Neutrophil (primary cell): ENCODE measurements at regions not wholly inside any gene's neighbourhood (a gene's known extent, or its start where the extent isn't known, plus 50 kb on each side); places are given as distances from the start of the nearest gene placed in this dataset.

ENCODE experiments used
- H3K27ac ChIP-seq: fragments of 200-600 bp; sonication (generic); 2 replicates; pipeline ENCODE4 v1.5.1; 2016; ENCODE audit warnings: mild to moderate bottlenecking, moderate library complexity
- H3K27me3 ChIP-seq: fragments of 200-600 bp; sonication (generic); 2 replicates; pipeline ENCODE4 v1.6.0; 2016; ENCODE audit warnings: mild to moderate bottlenecking
- H3K36me3 ChIP-seq: fragments of 200-600 bp; sonication (generic); 2 replicates; pipeline ENCODE4 v1.5.1; 2017
- H3K4me1 ChIP-seq, 2 experiments: fragments of 200-600 bp in 1 of 2; sonication (generic) in 1 of 2; 1 replicate in 1 of 2; 2 replicates in 1 of 2; pipeline versions ENCODE4 v1.5.1 to v1.6.1; 2013 to 2016; ENCODE audit warnings: low read depth in 1 of 2, low read length in 1 of 2, mild to moderate bottlenecking in 1 of 2, moderate library complexity in 1 of 2; ENCODE audit not compliant: control insufficient read depth in 1 of 2, insufficient read depth in 1 of 2
- H3K4me3 ChIP-seq, 2 experiments: fragments of 200-600 bp in 1 of 2; sonication (generic) in 1 of 2; 1 replicate in 1 of 2; 2 replicates in 1 of 2; pipeline ENCODE4 v1.5.1; 2013 to 2016; ENCODE audit warnings: low read depth in 1 of 2, low read length in 1 of 2, mild to moderate bottlenecking in 1 of 2, moderate library complexity in 1 of 2
- H3K9me3 ChIP-seq: fragments of 200-600 bp; sonication (generic); 2 replicates; pipeline ENCODE4 v1.5.1; 2016
- TF ChIP-seq, protein P1 (sequence below): fragments of 200-600 bp; sonication (generic); IDR thresholded peaks from 2 replicates; pipeline ENCODE4 v1.5.1; 2016; ENCODE audit warnings: antibody characterized with exemption

DNA sequence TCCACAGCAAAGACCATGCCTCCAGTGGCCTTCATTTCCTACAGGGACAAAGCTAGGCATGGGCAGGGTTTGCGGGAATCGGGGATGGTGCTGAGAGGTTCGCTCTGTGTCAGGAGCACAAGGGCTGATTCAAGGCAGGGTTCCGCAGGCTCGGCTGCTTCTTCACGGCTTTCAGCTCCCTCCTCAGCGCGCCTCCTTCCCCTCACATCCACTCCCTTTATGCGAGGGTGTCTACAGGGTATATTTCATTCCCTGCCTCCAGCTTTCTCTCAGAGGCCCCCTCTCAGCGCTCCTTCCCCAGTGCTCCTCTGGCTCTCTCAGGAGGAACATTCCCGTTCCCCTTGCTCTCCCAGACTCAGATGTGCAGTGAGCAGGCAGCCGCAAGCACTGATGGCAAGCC, 78.7 kb upstream of the ASB18 start:
- no peaks in the 10 kb centered on the region for H3K27me3 ChIP-seq
- no peaks in the 10 kb centered on the region for H3K4me1 ChIP-seq
- TF ChIP-seq, protein P1, sequence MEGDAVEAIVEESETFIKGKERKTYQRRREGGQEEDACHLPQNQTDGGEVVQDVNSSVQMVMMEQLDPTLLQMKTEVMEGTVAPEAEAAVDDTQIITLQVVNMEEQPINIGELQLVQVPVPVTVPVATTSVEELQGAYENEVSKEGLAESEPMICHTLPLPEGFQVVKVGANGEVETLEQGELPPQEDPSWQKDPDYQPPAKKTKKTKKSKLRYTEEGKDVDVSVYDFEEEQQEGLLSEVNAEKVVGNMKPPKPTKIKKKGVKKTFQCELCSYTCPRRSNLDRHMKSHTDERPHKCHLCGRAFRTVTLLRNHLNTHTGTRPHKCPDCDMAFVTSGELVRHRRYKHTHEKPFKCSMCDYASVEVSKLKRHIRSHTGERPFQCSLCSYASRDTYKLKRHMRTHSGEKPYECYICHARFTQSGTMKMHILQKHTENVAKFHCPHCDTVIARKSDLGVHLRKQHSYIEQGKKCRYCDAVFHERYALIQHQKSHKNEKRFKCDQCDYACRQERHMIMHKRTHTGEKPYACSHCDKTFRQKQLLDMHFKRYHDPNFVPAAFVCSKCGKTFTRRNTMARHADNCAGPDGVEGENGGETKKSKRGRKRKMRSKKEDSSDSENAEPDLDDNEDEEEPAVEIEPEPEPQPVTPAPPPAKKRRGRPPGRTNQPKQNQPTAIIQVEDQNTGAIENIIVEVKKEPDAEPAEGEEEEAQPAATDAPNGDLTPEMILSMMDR: no peak
- no peak overlapping the region for H3K4me3 ChIP-seq
- no peaks in the 10 kb centered on the region for H3K9me3 ChIP-seq
- H3K36me3 ChIP-seq: no peaks in the 10 kb centered on the region
- no peak overlapping the region for H3K27ac ChIP-seq

- Histone ChIP-seq H3K4me3 (no peak overlapping the region), H3K9me3 (no peaks in the 10 kb centered on the region), H3K27me3 (no peaks in the 10 kb centered on the region), H3K27ac (no peak overlapping the region), H3K36me3 (no peaks in the 10 kb centered on the region), H3K4me1 (no peaks in the 10 kb centered on the region)
- TF ChIP-seq, protein P1: peak; percentile 31
Measured at GRCh38 chr2:236343400-236344161, 79.4 kb upstream of the ASB18 start.

GRCh38 chr2:236344446-236344845, 80.2 kb upstream of the ASB18 start:
- H3K4me3 ChIP-seq: no peak overlapping the region
- no peaks in the 10 kb centered on the region for H3K36me3 ChIP-seq
- no peak overlapping the region for H3K27ac ChIP-seq
- no peaks in the 10 kb centered on the region for H3K9me3 ChIP-seq
- no peaks in the 10 kb centered on the region for H3K27me3 ChIP-seq
- TF ChIP-seq, protein P1: no peak
- no peaks in the 10 kb centered on the region for H3K4me1 ChIP-seq

- H3K9me3 ChIP-seq: no peaks in the 10 kb centered on the region
- no peak overlapping the region for H3K4me3 ChIP-seq
- no peaks in the 10 kb centered on the region for H3K36me3 ChIP-seq
- TF ChIP-seq, protein P1: no peak
- no peak overlapping the region for H3K27ac ChIP-seq
- H3K4me1 ChIP-seq: no peaks in the 10 kb centered on the region
- H3K27me3 ChIP-seq: no peaks in the 10 kb centered on the region
Measured at GRCh38 chr2:236345081-236345714, 81.0 kb upstream of the ASB18 start.

DNA sequence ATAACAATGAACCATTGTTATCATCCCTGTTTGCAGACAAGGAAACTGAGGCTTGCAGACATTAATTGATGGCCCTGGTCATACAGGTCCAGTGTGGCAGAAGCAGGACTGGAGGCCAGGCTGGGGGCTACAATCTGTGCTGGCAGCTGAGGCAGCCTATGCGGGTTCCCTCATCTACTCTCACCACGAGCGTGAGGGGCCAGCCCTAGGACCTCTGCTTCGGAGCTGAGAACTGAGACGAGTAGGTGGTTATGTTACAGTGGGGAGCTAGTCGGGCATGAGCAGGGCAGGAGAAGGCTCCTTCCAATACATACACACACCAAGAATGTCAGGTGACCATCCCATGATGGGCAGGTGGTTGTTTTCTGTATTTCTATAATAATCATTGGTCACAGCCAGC, 82.2 kb upstream of the ASB18 start:
- TF ChIP-seq, protein P1: no peak
- Histone ChIP-seq H3K9me3 (no peaks in the 10 kb centered on the region), H3K4me1 (no peaks in the 10 kb centered on the region), H3K27me3 (no peaks in the 10 kb centered on the region), H3K27ac (no peak overlapping the region), H3K36me3 (no peaks in the 10 kb centered on the region), H3K4me3 (no peak overlapping the region)
